ENCODE measurements at regions not wholly inside any gene's neighbourhood (a gene's known extent, or its start where the extent isn't known, plus 50 kb on each side); places are given as distances from the start of the nearest gene placed in this dataset.

DNA sequence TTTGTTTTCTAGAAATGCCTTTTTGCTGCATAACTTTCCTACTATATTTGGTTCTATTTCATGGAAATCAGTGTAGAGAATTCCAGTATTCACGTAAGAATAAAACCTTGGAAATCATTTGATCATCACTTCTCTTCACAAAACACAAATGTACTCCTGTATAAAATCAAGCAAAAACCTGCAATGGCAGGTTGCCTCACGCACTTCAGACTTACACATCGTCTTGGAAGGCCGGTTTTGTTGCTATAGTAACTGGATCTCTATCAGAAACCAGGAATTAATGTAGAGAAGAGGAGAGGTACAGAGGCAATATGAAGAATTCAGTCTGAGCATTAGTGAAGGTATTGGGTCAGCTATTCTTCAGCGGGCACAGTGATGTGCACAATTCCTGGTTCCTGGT is 370.7 kb upstream of the CYRIA start:
- H3K4me1 Mint-ChIP-seq (ENCODE audit: unreplicated experiment): no peaks in the 10 kb centered on the region
- peaks cover 27% of the 10 kb centered on the region for H3K9me3 Mint-ChIP-seq (ENCODE audit: unreplicated experiment)
- H3K36me3 Mint-ChIP-seq (ENCODE audit: unreplicated experiment): no peaks in the 10 kb centered on the region

DNA sequence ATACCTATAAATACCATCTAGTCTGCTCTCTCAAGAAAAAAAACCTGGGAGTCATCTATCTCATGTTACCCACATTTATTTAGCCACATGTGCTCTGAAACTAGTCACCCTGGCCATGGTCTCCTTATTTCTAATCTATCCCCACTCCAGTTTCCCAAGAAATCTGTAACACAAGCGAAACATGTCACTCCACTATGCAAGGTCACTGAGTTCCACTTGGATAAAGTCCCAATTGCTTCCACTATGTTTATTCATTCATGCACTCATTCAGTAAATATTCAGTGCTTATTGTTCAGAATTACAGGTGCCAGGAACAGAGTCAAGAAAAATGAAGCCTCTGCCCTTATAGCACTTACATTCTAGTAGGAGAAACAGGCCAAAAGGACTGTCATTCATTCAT is 369.4 kb upstream of the CYRIA start:
- Mint-ChIP-seq H3K4me1 (ENCODE audit: unreplicated experiment) (no peaks in the 10 kb centered on the region), H3K9me3 (ENCODE audit: unreplicated experiment) (peaks cover 27% of the 10 kb centered on the region), H3K27me3 (ENCODE audit: unreplicated experiment) (no peaks in the 10 kb centered on the region), H3K4me3 (ENCODE audit: unreplicated experiment) (no peak overlapping the region), H3K27ac (ENCODE audit: unreplicated experiment) (no peak overlapping the region), H3K36me3 (ENCODE audit: unreplicated experiment) (no peaks in the 10 kb centered on the region)
- TF ChIP-seq, protein P1, sequence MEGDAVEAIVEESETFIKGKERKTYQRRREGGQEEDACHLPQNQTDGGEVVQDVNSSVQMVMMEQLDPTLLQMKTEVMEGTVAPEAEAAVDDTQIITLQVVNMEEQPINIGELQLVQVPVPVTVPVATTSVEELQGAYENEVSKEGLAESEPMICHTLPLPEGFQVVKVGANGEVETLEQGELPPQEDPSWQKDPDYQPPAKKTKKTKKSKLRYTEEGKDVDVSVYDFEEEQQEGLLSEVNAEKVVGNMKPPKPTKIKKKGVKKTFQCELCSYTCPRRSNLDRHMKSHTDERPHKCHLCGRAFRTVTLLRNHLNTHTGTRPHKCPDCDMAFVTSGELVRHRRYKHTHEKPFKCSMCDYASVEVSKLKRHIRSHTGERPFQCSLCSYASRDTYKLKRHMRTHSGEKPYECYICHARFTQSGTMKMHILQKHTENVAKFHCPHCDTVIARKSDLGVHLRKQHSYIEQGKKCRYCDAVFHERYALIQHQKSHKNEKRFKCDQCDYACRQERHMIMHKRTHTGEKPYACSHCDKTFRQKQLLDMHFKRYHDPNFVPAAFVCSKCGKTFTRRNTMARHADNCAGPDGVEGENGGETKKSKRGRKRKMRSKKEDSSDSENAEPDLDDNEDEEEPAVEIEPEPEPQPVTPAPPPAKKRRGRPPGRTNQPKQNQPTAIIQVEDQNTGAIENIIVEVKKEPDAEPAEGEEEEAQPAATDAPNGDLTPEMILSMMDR (IDR thresholded peaks at IDR 0.05): no peak
- DNase-seq (ENCODE audit: extremely low spot score, unreplicated experiment): no peak

More for the DNA sequence above, 370.7 kb upstream of the CYRIA start:
- Mint-ChIP-seq H3K27ac (ENCODE audit: unreplicated experiment) (no peak overlapping the region), H3K4me3 (ENCODE audit: unreplicated experiment) (no peak overlapping the region), H3K27me3 (ENCODE audit: unreplicated experiment) (no peaks in the 10 kb centered on the region)
- DNase-seq (ENCODE audit: extremely low spot score, unreplicated experiment): no peak
- TF ChIP-seq, protein P1 (IDR thresholded peaks at IDR 0.05): no peak

DNA sequence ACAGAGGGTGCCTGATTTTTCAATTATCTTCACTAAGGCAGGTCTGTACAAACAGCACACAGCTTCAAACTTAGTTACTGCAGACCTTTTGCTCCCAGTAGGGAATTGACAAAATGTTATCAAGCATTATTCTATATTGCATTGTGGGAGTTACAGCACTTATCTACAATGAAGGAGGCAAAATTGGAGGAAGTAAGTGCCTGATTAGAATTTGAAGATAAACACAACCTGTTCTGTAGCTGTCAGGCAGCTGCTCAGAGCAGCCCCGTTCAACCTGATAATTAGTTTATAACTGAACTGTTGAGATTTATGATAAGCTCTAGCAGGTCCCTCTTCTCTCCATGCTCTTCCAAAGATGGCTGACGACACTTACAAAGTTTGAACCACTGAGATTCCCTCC is 364.4 kb upstream of the CYRIA start:
- Mint-ChIP-seq H3K4me3 (ENCODE audit: unreplicated experiment) (no peak overlapping the region), H3K36me3 (ENCODE audit: unreplicated experiment) (no peaks in the 10 kb centered on the region), H3K9me3 (ENCODE audit: unreplicated experiment) (peaks cover 14% of the 10 kb centered on the region), H3K27ac (ENCODE audit: unreplicated experiment) (no peak overlapping the region), H3K4me1 (ENCODE audit: unreplicated experiment) (no peaks in the 10 kb centered on the region), H3K27me3 (ENCODE audit: unreplicated experiment) (no peaks in the 10 kb centered on the region)
- TF ChIP-seq, protein P1 (IDR thresholded peaks at IDR 0.05): no peak
- DNase-seq (ENCODE audit: extremely low spot score, unreplicated experiment): no peak

DNA sequence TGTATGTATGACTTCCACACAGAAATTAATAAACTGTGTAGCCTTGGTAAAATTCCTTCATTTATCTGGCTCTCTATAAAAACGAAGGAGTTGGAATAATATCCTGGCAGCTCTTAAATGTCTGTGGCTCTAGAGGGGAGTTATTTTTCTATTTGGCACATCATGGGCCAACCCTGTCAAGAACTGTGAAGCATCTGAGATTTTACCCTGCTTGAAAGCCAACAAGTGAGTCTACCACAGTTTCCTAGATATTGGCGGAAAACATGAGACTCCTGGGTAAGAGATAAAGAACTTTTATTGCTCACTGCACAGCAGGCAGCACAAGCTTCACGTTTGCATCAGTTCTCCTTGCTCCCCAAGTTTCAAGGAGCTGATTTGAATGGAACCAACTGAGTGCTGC is 346.7 kb upstream of the CYRIA start:
- TF ChIP-seq, protein P1 (IDR thresholded peaks at IDR 0.05): no peak
- no peak overlapping the region for H3K27ac Mint-ChIP-seq (ENCODE audit: unreplicated experiment)
- H3K4me1 Mint-ChIP-seq (ENCODE audit: unreplicated experiment): no peaks in the 10 kb centered on the region
- H3K27me3 Mint-ChIP-seq (ENCODE audit: unreplicated experiment): no peaks in the 10 kb centered on the region
- H3K36me3 Mint-ChIP-seq (ENCODE audit: unreplicated experiment): no peaks in the 10 kb centered on the region
- no peak overlapping the region for H3K4me3 Mint-ChIP-seq (ENCODE audit: unreplicated experiment)
- no peaks in the 10 kb centered on the region for H3K9me3 Mint-ChIP-seq (ENCODE audit: unreplicated experiment)
- DNase-seq (ENCODE audit: extremely low spot score, unreplicated experiment): no peak

DNA sequence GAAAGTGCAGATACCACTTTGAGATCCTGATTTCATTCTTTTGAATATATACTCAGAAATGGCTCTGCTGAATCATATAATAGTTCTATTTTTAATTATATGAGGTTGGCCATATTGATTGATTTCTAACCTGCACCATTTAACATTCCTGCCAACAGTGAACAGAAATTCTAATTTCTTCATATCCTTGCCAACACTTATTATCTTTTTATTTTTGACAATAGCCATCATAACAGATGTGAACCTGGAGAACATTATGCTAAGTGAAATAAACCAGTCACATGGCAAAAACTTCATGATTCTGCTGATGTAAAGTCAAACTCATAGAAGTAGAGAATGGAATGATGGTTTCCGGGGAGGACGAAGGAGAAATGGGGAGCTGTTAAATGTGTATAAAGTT is 344.5 kb upstream of the CYRIA start:
- no peak for DNase-seq (ENCODE audit: extremely low spot score, unreplicated experiment)
- Mint-ChIP-seq H3K4me1 (ENCODE audit: unreplicated experiment) (no peaks in the 10 kb centered on the region), H3K4me3 (ENCODE audit: unreplicated experiment) (no peak overlapping the region), H3K27me3 (ENCODE audit: unreplicated experiment) (no peaks in the 10 kb centered on the region), H3K9me3 (ENCODE audit: unreplicated experiment) (no peaks in the 10 kb centered on the region), H3K27ac (ENCODE audit: unreplicated experiment) (no peak overlapping the region), H3K36me3 (ENCODE audit: unreplicated experiment) (no peaks in the 10 kb centered on the region)
- TF ChIP-seq, protein P1 (IDR thresholded peaks at IDR 0.05): no peak

All from osteocyte (in vitro differentiated cells).